ENCODE measurements at regions not wholly inside any gene's neighbourhood (a gene's known extent, or its start where the extent isn't known, plus 50 kb on each side); places are given as distances from the start of the nearest gene placed in this dataset.

- Histone ChIP-seq H3K9me3 (no peaks in the 10 kb centered on the region), H3K4me3 (no peak overlapping the region), H3K4me1 (ENCODE audit: control insufficient read depth in 1 of 2, low read depth in 2 of 2) (no peaks in the 10 kb centered on the region), H3K36me3 (no peaks in the 10 kb centered on the region), H3K27ac (no peak overlapping the region), H3K27me3 (replicated peaks; ENCODE audit: insufficient read depth) (no peaks in the 10 kb centered on the region)
- ATAC-seq (ENCODE audit: insufficient number of reproducible peaks, low FRiP score, low read depth) (no peak), DNase-seq (ENCODE audit: low spot score) (no peak)
- TF ChIP-seq CTCF (IDR thresholded peaks at IDR 0.05), result no peak
Observed at GRCh38 chr12:89969093-89969492, 260.5 kb upstream of the ATP2B1 start.

GRCh38 chr12:89968151-89968700, 259.6 kb upstream of the ATP2B1 start:
- Histone ChIP-seq H3K27me3 (replicated peaks; ENCODE audit: insufficient read depth) (no peaks in the 10 kb centered on the region), H3K36me3 (no peaks in the 10 kb centered on the region), H3K9me3 (no peaks in the 10 kb centered on the region), H3K4me3 (no peak overlapping the region), H3K27ac (no peak overlapping the region), H3K4me1 (ENCODE audit: control insufficient read depth in 1 of 2, low read depth in 2 of 2) (no peaks in the 10 kb centered on the region)
- TF ChIP-seq CTCF (IDR thresholded peaks at IDR 0.05), result no peak
- DNase-seq (ENCODE audit: low spot score) (no peak), ATAC-seq (ENCODE audit: insufficient number of reproducible peaks, low FRiP score, low read depth) (no peak)

GRCh38 chr12:89966495-89967240, 258.0 kb upstream of the ATP2B1 start:
- DNase-seq (ENCODE audit: low spot score), result no peak
- no peak for ATAC-seq (ENCODE audit: insufficient number of reproducible peaks, low FRiP score, low read depth)

GRCh38 chr12:89965993-89966392, 257.4 kb upstream of the ATP2B1 start:
- H3K4me1 ChIP-seq (ENCODE audit: control insufficient read depth in 1 of 2, low read depth in 2 of 2), result no peaks in the 10 kb centered on the region
- no peak overlapping the region for H3K27ac ChIP-seq
- TF ChIP-seq CTCF (IDR thresholded peaks at IDR 0.05), result no peak
- DNase-seq (ENCODE audit: low spot score) (no peak), ATAC-seq (ENCODE audit: insufficient number of reproducible peaks, low FRiP score, low read depth) (no peak)
- no peak overlapping the region for H3K4me3 ChIP-seq
- no peaks in the 10 kb centered on the region for H3K36me3 ChIP-seq
- no peaks in the 10 kb centered on the region for H3K27me3 ChIP-seq (replicated peaks; ENCODE audit: insufficient read depth)
- H3K9me3 ChIP-seq, result no peaks in the 10 kb centered on the region

More at GRCh38 chr12:89966495-89967240, 258.0 kb upstream of the ATP2B1 start:
- Histone ChIP-seq H3K4me3 (no peak overlapping the region), H3K9me3 (no peaks in the 10 kb centered on the region), H3K4me1 (ENCODE audit: control insufficient read depth in 1 of 2, low read depth in 2 of 2) (no peaks in the 10 kb centered on the region), H3K27me3 (replicated peaks; ENCODE audit: insufficient read depth) (no peaks in the 10 kb centered on the region), H3K27ac (no peak overlapping the region), H3K36me3 (no peaks in the 10 kb centered on the region)
- TF ChIP-seq CTCF (IDR thresholded peaks at IDR 0.05), result no peak

- Histone ChIP-seq H3K4me3 (no peak overlapping the region), H3K27ac (no peak overlapping the region), H3K36me3 (no peaks in the 10 kb centered on the region), H3K4me1 (ENCODE audit: control insufficient read depth in 1 of 2, low read depth in 2 of 2) (no peaks in the 10 kb centered on the region), H3K27me3 (replicated peaks; ENCODE audit: insufficient read depth) (no peaks in the 10 kb centered on the region), H3K9me3 (no peaks in the 10 kb centered on the region)
- no peak for TF ChIP-seq CTCF (IDR thresholded peaks at IDR 0.05)
- DNase-seq (ENCODE audit: low spot score) (no peak), ATAC-seq (ENCODE audit: insufficient number of reproducible peaks, low FRiP score, low read depth) (no peak)
Observed at GRCh38 chr12:89962648-89963047, 254.0 kb upstream of the ATP2B1 start.
